ENCODE measurements at regions not wholly inside any gene's neighbourhood (a gene's known extent, or its start where the extent isn't known, plus 50 kb on each side); places are given as distances from the start of the nearest gene placed in this dataset.

DNA sequence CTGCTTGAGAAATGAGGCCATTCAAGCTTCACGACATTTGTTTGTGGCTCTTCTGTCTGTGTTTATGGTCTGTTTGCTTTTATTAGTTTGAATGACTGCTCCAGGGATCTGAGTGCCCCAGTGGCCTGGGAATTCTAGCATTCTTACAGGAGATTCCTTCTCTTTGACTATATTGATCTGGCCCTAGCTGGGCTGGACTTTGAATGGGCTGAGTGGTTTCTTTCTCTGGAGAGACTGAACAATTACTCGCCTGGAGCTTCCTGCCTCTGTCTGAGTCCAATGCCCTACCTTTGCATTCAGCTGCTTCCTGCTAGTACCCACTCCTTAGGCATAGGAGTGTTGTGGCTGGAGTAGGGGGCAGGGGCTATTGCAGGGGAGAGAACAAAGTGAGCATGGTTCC, 51.2 kb upstream of the EDA start:
- TF ChIP-seq CTCF (IDR thresholded peaks at IDR 0.05) (no peak), POLR2A (IDR thresholded peaks at IDR 0.05) (no peak), POLR2AphosphoS5 (IDR thresholded peaks at IDR 0.05; ENCODE audit: insufficient read depth in 1 of 2, low read depth in 1 of 2) (no peak)
